ENCODE measurements at regions not wholly inside any gene's neighbourhood (a gene's known extent, or its start where the extent isn't known, plus 50 kb on each side); places are given as distances from the start of the nearest gene placed in this dataset.

DNA sequence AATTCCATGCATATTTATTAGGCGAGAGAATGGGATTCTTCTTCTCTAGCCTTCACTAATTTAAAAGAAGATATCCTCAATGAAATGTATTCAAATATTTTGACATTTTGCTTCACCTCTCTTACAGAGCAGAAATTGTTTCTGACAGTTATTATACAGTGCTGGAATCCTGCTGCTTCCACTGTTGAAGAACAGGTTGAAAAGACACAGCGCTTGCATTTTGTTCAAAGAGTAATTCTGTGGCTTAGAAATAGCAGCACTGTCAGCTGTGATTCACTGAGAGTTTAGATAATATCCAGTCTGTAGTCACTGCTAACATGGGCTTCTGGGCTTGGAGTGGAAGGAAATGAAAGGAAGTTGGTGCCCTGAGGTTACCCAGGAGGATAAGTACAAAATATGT, 117.1 kb upstream of the FBXL4 start:
- Mint-ChIP-seq H3K4me3 (ENCODE audit: unreplicated experiment) (no peak overlapping the region), H3K4me1 (ENCODE audit: low read depth, unreplicated experiment) (no peaks in the 10 kb centered on the region), H3K9me3 (ENCODE audit: unreplicated experiment) (no peaks in the 10 kb centered on the region), H3K36me3 (ENCODE audit: insufficient read depth, unreplicated experiment) (no peaks in the 10 kb centered on the region), H3K27ac (ENCODE audit: unreplicated experiment) (no peak overlapping the region), H3K27me3 (ENCODE audit: insufficient read depth, unreplicated experiment) (peaks cover 14% of the 10 kb centered on the region)
- CTCF ChIA-PET, result no interaction called here
- Histone ChIP-seq H3K36me3 (ENCODE audit: control insufficient read depth, insufficient read depth, low read length) (no peaks in the 10 kb centered on the region), H3K9me3 (no peaks in the 10 kb centered on the region), H3K27me3 (replicated peaks; ENCODE audit: control insufficient read depth, insufficient read depth, low read length) (0 out of 2 replicates have a peak, but pooled peaks cover 1% of the 10 kb centered on the region), H3K4me1 (no peaks in the 10 kb centered on the region), H3K4me3 (ENCODE audit: low read depth, low read length) (no peak overlapping the region)
- no TSS peak for BruUV-seq (replicated peaks)
- intact Hi-C loops (cut with micrococcal nuclease; ENCODE audit: unreplicated experiment), result no loop called here
- POLR2A ChIA-PET, result no interaction called here
- TF ChIP-seq, protein P1, sequence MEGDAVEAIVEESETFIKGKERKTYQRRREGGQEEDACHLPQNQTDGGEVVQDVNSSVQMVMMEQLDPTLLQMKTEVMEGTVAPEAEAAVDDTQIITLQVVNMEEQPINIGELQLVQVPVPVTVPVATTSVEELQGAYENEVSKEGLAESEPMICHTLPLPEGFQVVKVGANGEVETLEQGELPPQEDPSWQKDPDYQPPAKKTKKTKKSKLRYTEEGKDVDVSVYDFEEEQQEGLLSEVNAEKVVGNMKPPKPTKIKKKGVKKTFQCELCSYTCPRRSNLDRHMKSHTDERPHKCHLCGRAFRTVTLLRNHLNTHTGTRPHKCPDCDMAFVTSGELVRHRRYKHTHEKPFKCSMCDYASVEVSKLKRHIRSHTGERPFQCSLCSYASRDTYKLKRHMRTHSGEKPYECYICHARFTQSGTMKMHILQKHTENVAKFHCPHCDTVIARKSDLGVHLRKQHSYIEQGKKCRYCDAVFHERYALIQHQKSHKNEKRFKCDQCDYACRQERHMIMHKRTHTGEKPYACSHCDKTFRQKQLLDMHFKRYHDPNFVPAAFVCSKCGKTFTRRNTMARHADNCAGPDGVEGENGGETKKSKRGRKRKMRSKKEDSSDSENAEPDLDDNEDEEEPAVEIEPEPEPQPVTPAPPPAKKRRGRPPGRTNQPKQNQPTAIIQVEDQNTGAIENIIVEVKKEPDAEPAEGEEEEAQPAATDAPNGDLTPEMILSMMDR (IDR thresholded peaks at IDR 0.05; ENCODE audit: insufficient read depth in 1 of 2, low read depth in 1 of 2, low read length in 1 of 2, severe bottlenecking in 1 of 2, unreplicated experiment in 1 of 2), result no peak
- DNase-seq, result no peak

DNA sequence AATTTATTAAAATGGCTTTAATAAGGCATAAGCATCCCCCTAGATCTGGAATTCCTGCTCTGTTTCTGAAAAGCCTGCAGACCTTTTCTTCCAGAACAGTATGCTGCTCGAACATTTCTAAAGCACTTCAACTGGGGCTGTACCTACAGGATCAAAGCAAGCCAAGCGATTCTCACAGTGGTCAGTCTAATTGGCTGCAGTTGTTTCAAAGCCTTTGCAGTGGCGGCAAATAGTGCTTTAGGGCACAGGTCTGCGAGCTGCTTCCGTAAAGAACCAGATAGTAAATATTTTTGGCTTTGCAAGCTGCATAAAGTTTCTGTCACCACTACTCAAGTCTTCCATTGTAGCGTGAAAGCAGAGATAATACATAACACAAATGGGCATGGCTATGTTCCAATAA, 88.9 kb upstream of the FBXL4 start:
- ChIA-PET CTCF (no interaction called here), POLR2A (no interaction called here)
- no peak overlapping the region for H3K4me3 Mint-ChIP-seq (ENCODE audit: unreplicated experiment)
- intact Hi-C loops (cut with micrococcal nuclease; ENCODE audit: unreplicated experiment), result no loop called here
- TF ChIP-seq, protein P1 (IDR thresholded peaks at IDR 0.05; ENCODE audit: insufficient read depth in 1 of 2, low read depth in 1 of 2, low read length in 1 of 2, severe bottlenecking in 1 of 2, unreplicated experiment in 1 of 2), result no peak
- H3K4me1 ChIP-seq, result no peaks in the 10 kb centered on the region
- DNase-seq, result no peak
- no peaks in the 10 kb centered on the region for H3K36me3 ChIP-seq (ENCODE audit: control insufficient read depth, insufficient read depth, low read length)
- H3K4me1 Mint-ChIP-seq (ENCODE audit: low read depth, unreplicated experiment), result no peaks in the 10 kb centered on the region
- BruUV-seq (replicated peaks), result no TSS peak
- no peaks in the 10 kb centered on the region for H3K9me3 ChIP-seq
- peaks cover 9% of the 10 kb centered on the region for H3K27me3 Mint-ChIP-seq (ENCODE audit: insufficient read depth, unreplicated experiment)
- H3K27ac Mint-ChIP-seq (ENCODE audit: unreplicated experiment), result no peak overlapping the region
- H3K9me3 Mint-ChIP-seq (ENCODE audit: unreplicated experiment), result no peaks in the 10 kb centered on the region
- H3K27me3 ChIP-seq (replicated peaks; ENCODE audit: control insufficient read depth, insufficient read depth, low read length), result no peaks in the 10 kb centered on the region; the same call in 1 of the 2 replicates
- H3K4me3 ChIP-seq (ENCODE audit: low read depth, low read length), result no peak overlapping the region
- H3K36me3 Mint-ChIP-seq (ENCODE audit: insufficient read depth, unreplicated experiment), result no peaks in the 10 kb centered on the region

DNA sequence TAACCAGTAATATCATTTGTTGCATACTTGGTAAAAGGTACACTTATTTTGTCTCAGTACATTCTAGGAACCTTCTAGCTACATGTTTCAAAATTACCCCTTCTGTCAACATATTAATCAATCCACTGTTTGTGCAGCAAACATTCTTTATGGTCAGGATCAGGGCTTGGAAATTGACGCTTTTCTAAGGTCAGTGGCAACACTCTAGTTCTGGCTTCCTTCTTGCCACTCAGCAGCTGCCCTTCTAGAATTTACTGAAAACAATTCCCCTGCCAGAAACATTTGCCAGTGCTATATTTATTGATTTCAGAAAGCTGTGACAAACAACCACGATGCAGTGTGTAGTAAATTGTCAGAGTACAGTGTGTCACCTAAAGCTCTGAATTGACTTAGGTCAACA, 84.7 kb upstream of the FBXL4 start:
- H3K4me1 Mint-ChIP-seq (ENCODE audit: low read depth, unreplicated experiment), result no peaks in the 10 kb centered on the region

More for the DNA sequence above, 84.7 kb upstream of the FBXL4 start:
- Histone ChIP-seq H3K36me3 (ENCODE audit: control insufficient read depth, insufficient read depth, low read length) (no peaks in the 10 kb centered on the region), H3K4me3 (ENCODE audit: low read depth, low read length) (no peak overlapping the region), H3K27me3 (replicated peaks; ENCODE audit: control insufficient read depth, insufficient read depth, low read length) (no peaks in the 10 kb centered on the region; the same call in 1 of the 2 replicates), H3K9me3 (no peaks in the 10 kb centered on the region; the same call in 1 of the 2 replicates), H3K4me1 (no peaks in the 10 kb centered on the region)
- intact Hi-C loops (cut with micrococcal nuclease; ENCODE audit: unreplicated experiment), result no loop called here
- Mint-ChIP-seq H3K9me3 (ENCODE audit: unreplicated experiment) (peaks cover 6% of the 10 kb centered on the region), H3K4me3 (ENCODE audit: unreplicated experiment) (no peak overlapping the region), H3K27me3 (ENCODE audit: insufficient read depth, unreplicated experiment) (peaks cover 11% of the 10 kb centered on the region), H3K36me3 (ENCODE audit: insufficient read depth, unreplicated experiment) (no peaks in the 10 kb centered on the region), H3K27ac (ENCODE audit: unreplicated experiment) (no peak overlapping the region)
- POLR2A ChIA-PET, result no interaction called here
- BruUV-seq (replicated peaks), result no TSS peak
- CTCF ChIA-PET, result no interaction called here
- TF ChIP-seq, protein P1 (IDR thresholded peaks at IDR 0.05; ENCODE audit: insufficient read depth in 1 of 2, low read depth in 1 of 2, low read length in 1 of 2, severe bottlenecking in 1 of 2, unreplicated experiment in 1 of 2), result no peak
- DNase-seq, result no peak
